ENCODE measurements at regions not wholly inside any gene's neighbourhood (a gene's known extent, or its start where the extent isn't known, plus 50 kb on each side); places are given as distances from the start of the nearest gene placed in this dataset.

DNA sequence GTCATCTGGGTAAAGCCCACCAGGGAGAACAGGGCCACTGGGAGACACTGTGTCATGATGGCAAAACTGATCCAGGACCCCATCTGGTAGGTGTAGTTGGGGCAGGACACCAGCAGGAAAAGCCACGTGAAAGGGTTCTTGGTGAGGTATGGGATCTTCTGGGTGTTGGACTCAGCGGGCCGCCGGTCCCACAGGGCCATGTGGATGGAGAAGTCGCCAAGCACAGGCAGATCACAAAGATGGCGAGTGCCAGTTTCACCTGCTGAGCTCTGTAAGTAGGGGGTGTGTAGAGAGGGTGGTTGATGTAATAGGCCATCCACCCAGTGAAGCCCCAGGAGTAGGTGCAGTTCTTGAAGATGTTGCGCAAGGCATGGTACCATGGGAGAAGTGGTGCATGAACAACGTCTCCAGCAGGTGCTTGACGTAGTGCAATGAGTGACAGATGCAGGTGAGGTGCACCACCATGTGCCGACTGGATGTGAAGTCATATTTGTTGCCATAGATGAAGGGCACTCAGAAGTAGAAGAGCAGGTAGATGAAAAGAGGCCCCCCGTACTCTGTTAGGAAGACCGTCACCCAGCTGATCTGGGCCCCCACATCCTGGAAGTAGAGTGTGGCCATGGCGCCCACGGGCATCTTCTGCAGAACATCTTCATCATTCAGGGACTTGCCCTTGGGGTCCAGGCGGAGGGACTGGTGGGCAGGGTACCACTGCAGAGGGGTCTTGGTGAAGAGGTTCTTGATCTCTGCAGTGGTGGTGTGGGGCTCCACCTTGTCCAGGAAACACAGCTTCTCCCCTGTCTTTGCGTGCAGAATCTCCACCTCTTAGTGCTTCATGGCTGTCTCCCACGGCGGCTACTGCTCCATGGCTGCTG lies 249.3 kb downstream of the ANKRD50 start:
- TF ChIP-seq POLR2A (IDR thresholded peaks at IDR 0.05) = no peak
- TF ChIP-seq, protein P1, sequence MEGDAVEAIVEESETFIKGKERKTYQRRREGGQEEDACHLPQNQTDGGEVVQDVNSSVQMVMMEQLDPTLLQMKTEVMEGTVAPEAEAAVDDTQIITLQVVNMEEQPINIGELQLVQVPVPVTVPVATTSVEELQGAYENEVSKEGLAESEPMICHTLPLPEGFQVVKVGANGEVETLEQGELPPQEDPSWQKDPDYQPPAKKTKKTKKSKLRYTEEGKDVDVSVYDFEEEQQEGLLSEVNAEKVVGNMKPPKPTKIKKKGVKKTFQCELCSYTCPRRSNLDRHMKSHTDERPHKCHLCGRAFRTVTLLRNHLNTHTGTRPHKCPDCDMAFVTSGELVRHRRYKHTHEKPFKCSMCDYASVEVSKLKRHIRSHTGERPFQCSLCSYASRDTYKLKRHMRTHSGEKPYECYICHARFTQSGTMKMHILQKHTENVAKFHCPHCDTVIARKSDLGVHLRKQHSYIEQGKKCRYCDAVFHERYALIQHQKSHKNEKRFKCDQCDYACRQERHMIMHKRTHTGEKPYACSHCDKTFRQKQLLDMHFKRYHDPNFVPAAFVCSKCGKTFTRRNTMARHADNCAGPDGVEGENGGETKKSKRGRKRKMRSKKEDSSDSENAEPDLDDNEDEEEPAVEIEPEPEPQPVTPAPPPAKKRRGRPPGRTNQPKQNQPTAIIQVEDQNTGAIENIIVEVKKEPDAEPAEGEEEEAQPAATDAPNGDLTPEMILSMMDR (IDR thresholded peaks at IDR 0.05) = no peak
- TF ChIP-seq EP300 (IDR thresholded peaks at IDR 0.05) = no peak
